ENCODE measurements at regions not wholly inside any gene's neighbourhood (a gene's known extent, or its start where the extent isn't known, plus 50 kb on each side); places are given as distances from the start of the nearest gene placed in this dataset.
"Not testable (repeated sequence)": the region's sequence is repeated elsewhere in the genome, so short reads cannot be mapped to it uniquely, and the experiment has no call there.

- no peak for TF ChIP-seq CTCF (IDR thresholded peaks at IDR 0.05)
- TF ChIP-seq POLR2A (IDR thresholded peaks at IDR 0.05), result no peak
- no peaks in the 10 kb centered on the region for H3K36me3 ChIP-seq
- no peak for DNase-seq
- intact Hi-C loops (cut with DNase I; ENCODE audit: low total_unique reads), result no loop called here
- no peak overlapping the region for H3K4me3 ChIP-seq
- no peaks in the 10 kb centered on the region for H3K27me3 ChIP-seq
- H3K9me3 ChIP-seq, result no peaks in the 10 kb centered on the region
- H3K27ac ChIP-seq, result no peak overlapping the region
- H3K4me1 ChIP-seq, result no peaks in the 10 kb centered on the region
Observed at GRCh38 chrX:110512341-110512740, 153.7 kb downstream of the RTL9 start.

- Histone ChIP-seq H3K4me3 (no peak overlapping the region), H3K27me3 (no peaks in the 10 kb centered on the region), H3K27ac (no peak overlapping the region), H3K9me3 (no peaks in the 10 kb centered on the region), H3K36me3 (no peaks in the 10 kb centered on the region), H3K4me1 (no peaks in the 10 kb centered on the region)
- DNase-seq, result no peak
- intact Hi-C loops (cut with DNase I; ENCODE audit: low total_unique reads), result no loop called here
- TF ChIP-seq POLR2A (IDR thresholded peaks at IDR 0.05), result no peak
- no peak for TF ChIP-seq CTCF (IDR thresholded peaks at IDR 0.05)
Observed at GRCh38 chrX:110514509-110514908, 155.9 kb downstream of the RTL9 start.

- no peaks in the 10 kb centered on the region for H3K36me3 ChIP-seq
- H3K27ac ChIP-seq, result no peak overlapping the region
- no peak overlapping the region for H3K4me3 ChIP-seq
- no peaks in the 10 kb centered on the region for H3K4me1 ChIP-seq
- no peak for DNase-seq
- H3K27me3 ChIP-seq, result no peaks in the 10 kb centered on the region
- no peak for TF ChIP-seq POLR2A (IDR thresholded peaks at IDR 0.05)
- TF ChIP-seq CTCF (IDR thresholded peaks at IDR 0.05), result no peak
- H3K9me3 ChIP-seq, result no peaks in the 10 kb centered on the region
- intact Hi-C loops (cut with DNase I; ENCODE audit: low total_unique reads), result no loop called here
Observed at GRCh38 chrX:110519501-110519900, 160.9 kb downstream of the RTL9 start.

- intact Hi-C loops (cut with DNase I; ENCODE audit: low total_unique reads), result no loop called here
- no peak overlapping the region for H3K4me3 ChIP-seq
- H3K4me1 ChIP-seq, result no peaks in the 10 kb centered on the region
- H3K27me3 ChIP-seq, result no peaks in the 10 kb centered on the region
- no peaks in the 10 kb centered on the region for H3K36me3 ChIP-seq
- H3K9me3 ChIP-seq, result no peaks in the 10 kb centered on the region
- no peak for TF ChIP-seq CTCF (IDR thresholded peaks at IDR 0.05)
- TF ChIP-seq POLR2A (IDR thresholded peaks at IDR 0.05), result no peak
- DNase-seq, result no peak
- no peak overlapping the region for H3K27ac ChIP-seq
Observed at GRCh38 chrX:110519906-110520452, 161.3 kb downstream of the RTL9 start.

DNA sequence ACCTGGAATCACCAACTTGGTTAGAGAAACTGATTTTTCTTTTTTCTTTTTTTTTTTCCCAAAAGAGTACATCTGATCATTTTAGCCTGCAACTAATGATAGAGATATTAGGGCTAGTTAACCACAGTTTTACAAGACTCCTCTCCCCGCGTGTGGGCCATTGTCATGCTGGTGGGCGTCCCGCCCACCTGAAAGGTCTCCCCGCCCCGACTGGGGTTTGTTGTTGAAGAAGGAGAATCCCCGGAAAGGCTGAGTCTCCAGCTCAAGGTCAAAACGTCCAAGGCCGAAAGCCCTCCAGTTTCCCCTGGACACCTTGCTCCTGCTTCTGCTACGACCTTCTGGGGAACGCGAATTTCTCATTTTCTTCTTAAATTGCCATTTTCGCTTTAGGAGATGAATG lies 162.0 kb downstream of the RTL9 start:
- H3K27ac ChIP-seq; H3K36me3 ChIP-seq; H3K27me3 ChIP-seq; H3K4me3 ChIP-seq; intact Hi-C loops (cut with DNase I; ENCODE audit: low total_unique reads); H3K9me3 ChIP-seq; H3K4me1 ChIP-seq; DNase-seq: not testable (repeated sequence)

Data from uterus (tissue), 3 donors.